GM21390 (cell line): ENCODE measurements at regions not wholly inside any gene's neighbourhood (a gene's known extent, or its start where the extent isn't known, plus 50 kb on each side); places are given as distances from the start of the nearest gene placed in this dataset.
"Not testable (repeated sequence)": the region's sequence is repeated elsewhere in the genome, so short reads cannot be mapped to it uniquely, and the experiment has no call there.

Experiments used
- ATAC-seq: cut with Tn5 transposase; IDR thresholded peaks from one replicate; pipeline ENCODE4 v1.9.1; 2021; ENCODE audit not compliant: unreplicated experiment

DNA sequence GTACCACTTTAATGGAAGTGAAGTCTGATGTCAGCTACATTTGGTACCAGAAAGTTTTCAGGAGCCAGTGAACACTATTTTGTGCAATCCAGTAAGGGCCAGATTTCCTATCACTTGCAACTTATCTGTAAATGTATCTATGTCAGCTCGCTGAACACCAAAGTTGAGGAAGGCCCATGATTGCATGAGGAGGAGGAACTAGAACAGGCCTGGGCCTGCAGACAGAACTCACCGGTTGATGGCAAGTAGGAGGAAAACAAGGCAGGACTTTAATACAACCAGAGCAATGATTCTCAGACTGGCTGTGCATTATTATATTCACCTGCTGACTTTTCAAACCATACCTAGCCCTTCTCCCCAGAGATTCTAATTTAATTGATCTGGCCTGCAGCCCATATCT, 540.2 kb downstream of the CETN3 start:
- ATAC-seq = no peak

DNA sequence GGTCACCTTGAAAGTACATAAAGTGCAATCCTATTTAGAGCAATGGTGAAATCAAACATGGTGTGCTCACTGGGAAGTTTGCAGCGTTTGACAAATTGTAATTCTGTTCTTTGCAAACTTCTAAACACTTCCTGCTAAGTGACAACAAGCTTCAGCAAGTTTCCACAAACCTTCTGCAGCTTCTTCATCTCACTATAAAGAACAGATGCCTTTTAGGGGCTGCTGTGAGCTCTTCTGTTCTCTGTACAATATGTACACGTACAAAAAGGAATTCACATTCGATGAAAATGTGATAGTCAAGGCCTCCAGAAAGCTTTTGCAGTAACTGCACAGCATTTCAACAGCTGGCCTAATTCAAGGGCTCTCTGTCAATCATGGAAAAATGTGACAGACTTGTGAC, 543.1 kb downstream of the CETN3 start:
- ATAC-seq = no peak

GRCh38 chr5:89864941-89865340, 544.6 kb downstream of the CETN3 start:
- ATAC-seq = no peak

GRCh38 chr5:89857790-89858189, 551.8 kb downstream of the CETN3 start:
- no peak for ATAC-seq

GRCh38 chr5:89855417-89855816, 554.1 kb downstream of the CETN3 start:
- no peak for ATAC-seq

DNA sequence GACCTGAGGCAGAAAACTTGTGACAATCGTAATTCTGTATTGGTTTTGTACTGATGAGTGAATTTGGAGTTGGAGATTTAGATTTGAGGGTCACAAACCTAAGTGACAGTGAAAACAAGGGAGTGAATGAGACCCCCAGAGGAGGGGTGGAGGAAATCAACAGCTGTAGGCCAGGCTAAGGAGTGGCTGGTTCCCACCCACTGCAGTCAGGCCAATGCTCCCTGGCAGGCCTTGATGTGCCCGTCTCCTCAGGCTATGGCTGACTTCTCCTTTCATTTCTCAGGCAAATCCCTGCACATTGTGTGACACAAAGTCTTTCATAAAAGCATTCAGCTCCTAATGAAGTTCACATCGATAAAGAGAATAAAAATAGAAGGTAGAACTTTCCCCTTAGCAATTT, 557.6 kb downstream of the CETN3 start:
- ATAC-seq = no peak

DNA sequence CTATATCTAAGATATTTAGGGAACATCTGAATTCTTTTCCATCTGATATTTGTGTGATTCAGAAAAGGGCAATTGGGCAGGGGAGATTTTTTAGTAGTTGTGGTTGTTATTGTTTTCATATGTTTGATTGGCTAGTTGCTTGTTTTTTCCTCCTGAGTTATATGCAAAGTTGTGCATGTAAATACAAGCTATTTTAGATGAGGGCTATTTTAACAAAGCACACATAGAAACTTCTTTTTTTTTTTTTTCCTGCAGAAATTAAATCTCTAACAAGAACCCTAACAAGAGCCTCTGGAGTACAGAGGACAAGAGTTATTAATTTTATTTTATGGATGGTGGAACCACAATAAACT, 559.1 kb downstream of the CETN3 start:
- ATAC-seq = peak; percentile 49

- peak; percentile 48 for ATAC-seq
Measured at GRCh38 chr5:89849830-89850512, 559.6 kb downstream of the CETN3 start.

- ATAC-seq = no peak
Measured at GRCh38 chr5:89847743-89848142, 561.8 kb downstream of the CETN3 start.

DNA sequence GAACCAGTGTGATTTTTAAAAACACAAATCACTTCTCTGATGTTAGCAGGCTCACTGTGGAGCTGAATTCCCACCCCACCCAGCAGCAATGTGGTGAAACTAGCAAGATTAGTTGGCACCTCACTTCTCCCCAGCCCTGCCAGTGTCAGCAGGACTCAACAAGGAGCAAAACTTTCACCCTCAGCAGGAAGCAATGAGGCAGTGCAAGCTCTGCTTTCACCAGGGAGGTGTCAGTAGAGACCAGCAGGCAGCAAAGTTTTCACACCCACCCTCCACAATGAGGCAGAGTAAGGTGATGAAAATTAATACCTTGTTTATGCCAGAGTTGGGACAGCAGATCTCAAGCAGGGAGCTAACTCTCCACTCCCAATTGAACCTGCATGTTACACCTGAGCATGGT, 565.0 kb downstream of the CETN3 start:
- ATAC-seq = no peak

GRCh38 chr5:89842531-89842930, 567.0 kb downstream of the CETN3 start:
- ATAC-seq = no peak

- ATAC-seq = no peak
Measured at GRCh38 chr5:89840906-89841305, 568.6 kb downstream of the CETN3 start.

- no peak for ATAC-seq
Measured at GRCh38 chr5:89830691-89831090, 578.9 kb downstream of the CETN3 start.

DNA sequence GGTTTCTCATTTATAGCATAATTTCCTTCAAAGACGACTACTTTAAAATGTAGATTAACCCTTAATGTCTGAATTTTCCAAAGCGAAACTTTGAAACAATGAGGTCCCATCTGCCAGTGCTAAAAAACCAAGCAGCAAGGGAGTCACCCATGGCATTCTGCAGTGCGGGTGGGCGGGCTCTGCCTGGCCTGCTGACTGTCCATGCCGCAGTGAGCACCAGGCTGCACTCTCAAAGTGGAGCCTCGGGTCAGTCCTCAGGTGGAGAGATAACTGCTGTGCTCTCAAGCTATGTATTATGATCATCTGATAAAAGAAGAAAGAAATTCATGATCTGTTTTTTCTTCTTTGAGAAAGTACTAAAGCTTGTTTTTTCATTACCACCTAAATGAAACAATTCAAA, 581.6 kb downstream of the CETN3 start:
- no peak for ATAC-seq

DNA sequence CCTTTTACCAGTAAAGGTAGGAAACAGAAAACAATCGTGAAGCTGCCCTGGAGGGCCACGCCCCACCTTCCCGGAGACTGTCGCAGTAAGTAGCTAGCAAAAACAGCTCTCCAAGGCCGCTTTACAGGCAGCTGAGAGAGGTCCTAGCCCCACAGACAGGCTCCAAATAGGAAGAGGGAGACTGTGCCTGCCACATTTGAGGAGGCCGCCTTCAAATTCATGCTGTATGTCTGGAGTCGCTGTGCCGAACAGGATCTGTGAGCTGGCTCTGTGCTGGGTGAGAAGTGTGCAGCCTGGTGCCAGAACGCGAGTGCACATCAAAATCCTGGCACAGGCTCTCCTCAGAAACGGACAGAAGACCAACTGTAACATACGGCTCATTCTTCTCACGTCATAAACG, 582.2 kb downstream of the CETN3 start:
- no peak for ATAC-seq

GRCh38 chr5:89826938-89827337, 582.6 kb downstream of the CETN3 start:
- ATAC-seq = no peak

DNA sequence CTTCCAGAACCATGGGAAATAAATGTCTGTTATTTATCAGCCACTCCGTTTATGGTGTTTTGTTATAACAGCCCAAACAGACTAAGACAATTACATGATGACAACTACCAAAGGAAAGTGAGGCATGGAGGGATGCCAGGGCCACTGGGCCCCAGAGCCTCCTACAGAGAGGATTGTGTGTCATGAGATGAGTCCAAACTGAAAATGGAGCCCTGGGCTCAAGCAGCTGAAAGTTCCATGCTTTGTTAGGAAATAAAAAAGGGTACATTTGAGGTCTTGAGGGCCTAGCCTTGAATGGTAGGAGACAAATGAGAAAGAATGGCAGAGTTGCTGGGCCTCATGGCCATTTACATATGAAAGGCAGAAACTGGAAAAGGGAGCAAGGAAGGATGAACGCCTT, 586.5 kb downstream of the CETN3 start:
- ATAC-seq = no peak

GRCh38 chr5:89817841-89818240, 591.7 kb downstream of the CETN3 start:
- ATAC-seq = no peak

GRCh38 chr5:89816038-89816437, 593.5 kb downstream of the CETN3 start:
- ATAC-seq = no peak

DNA sequence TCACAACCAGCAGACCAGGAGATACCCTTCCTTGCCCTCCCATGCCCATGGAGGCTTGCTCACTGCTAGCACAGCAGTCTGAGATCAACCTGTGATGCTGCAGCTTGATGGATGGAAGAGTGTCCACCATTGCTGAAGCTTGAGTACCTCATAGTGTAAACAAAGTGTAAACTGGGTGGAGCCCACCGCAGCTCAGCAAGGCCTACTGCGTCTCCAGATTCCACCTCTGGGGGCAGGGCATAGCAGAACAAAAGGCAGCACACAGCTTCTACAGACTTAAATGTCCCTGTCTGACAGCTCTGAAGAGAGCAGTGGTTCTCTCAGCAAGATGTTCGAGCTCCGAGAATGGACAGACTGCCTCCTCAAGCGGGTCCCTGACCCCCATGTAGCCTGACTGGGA, 608.8 kb downstream of the CETN3 start:
- not testable (repeated sequence) for ATAC-seq

DNA sequence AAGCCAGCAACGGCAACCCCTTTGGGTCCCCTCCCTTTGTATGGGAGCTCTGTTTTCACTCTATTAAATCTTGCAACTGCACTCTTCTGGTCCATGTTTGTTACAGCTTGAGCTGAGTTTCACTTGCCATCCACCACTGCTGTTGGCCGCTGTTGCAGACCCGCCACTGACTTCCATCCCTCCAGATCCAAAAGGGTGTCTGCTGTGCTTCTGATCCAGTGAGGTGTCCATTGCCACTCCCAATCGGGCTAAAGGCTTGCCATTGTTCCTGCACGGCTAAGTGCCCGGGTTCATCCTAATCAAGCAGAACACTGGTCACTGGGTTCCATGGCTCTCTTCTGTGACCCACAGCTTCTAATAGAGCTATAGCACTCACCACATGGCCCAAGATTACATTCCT, 615.1 kb downstream of the CETN3 start:
- not testable (repeated sequence) for ATAC-seq

DNA sequence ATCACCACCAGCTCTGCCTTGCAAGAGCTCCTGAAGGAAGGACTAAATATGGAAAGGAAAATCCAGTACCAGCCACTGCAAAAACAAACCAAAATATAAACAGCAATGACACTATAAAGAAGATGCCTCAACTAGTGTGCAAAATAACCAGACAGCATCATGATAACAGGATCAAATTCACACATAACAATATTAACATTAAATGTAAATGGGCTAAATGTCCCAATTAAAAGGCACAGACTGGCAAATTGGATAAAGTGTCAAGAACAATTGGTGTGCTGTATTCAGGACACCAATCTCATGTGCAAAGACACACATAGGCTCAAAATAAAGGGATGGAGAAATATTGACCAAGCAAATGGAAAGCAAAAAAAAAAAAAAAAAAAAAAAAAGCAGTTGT, 629.8 kb downstream of the CETN3 start:
- ATAC-seq = not testable (repeated sequence)

DNA sequence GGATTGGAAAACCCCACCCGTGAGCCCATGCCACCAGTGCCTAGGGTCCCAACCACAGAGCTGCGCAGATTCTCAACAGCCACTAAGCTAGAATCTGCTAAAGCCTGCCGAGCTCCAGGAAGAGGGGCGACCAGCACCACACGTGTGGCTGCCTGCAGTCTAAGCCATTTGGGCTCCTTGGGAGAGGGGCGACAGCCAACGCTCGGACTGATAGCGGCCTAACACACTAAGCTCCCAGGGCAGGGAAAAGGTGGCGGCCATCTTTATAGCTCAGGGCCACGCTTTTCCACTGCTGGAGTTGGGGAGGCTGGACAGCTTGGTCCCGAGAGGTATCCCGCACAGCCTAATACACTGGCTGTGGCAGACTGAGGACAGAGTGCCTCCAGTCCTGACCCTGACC, 631.8 kb downstream of the CETN3 start:
- no peak for ATAC-seq

DNA sequence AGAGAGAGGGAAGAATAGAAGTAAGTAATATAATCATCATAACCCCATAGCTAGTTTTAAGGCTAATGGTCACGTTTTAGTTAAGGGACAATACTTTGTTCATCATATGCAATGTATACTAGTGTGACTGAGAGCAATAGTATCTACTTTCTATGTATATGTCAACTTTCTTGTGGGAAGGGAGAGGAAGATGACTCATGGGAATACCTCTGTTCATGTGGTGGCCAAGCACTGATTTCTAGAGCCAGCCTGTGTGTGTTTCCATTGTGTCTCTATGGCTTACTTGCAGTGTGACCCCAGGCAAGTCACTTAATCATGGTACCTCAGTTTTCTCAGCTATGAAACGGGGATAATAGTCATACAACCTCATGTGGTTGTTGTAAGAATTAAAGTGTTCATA, 639.6 kb downstream of the CETN3 start:
- ATAC-seq = no peak
